Ovary (tissue), 3 donors: ENCODE measurements at regions not wholly inside any gene's neighbourhood (a gene's known extent, or its start where the extent isn't known, plus 50 kb on each side); places are given as distances from the start of the nearest gene placed in this dataset.

ENCODE experiments used
- POLR2A ChIP-seq: fragments of 450-650 bp; IDR thresholded peaks from one replicate; pipeline ENCODE4 v1.6.1; 2017; ENCODE audit warnings: antibody characterized with exemption, mild to moderate bottlenecking, moderate library complexity
- TF ChIP-seq, protein P1 (sequence below), 3 donors: fragments of 450-650 bp in 2 of 3; fragments of 200-600 bp in 1 of 3; IDR thresholded peaks; one replicate each; pipeline versions ENCODE4 v1.5.1 to v1.8.0; 2016 to 2022; ENCODE audit warnings: antibody characterized with exemption in 3 of 3, mild to moderate bottlenecking in 1 of 3
- donor health status: DM: no; HTN: no; CAD: no.

DNA sequence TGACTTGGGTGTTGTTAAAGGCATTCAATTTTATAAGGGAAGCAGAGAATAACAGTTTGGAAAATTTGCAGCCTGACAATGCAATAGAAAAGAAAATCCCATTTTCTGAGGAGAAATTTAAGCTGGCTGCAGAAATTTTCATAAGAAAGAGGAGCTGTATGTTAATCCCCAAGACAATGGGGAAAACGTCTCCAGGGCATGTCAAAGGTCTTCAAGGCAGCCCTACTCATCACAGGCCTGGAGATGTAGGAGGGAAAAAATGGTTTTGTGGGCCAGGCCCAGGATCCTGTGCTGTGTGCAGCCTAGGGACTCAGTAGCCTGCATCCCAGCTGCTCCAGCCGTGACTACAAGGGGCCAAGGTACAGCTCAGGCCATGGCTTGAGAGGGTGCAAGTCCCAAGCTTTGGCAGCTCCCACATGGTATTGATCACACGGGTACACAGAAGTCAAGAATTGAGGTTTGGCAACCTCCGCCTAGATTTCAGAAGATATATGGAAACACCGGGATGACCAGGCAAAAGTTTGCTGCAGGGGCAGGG lies 846.4 kb downstream of the C12orf50 start:
- TF ChIP-seq, protein P1, sequence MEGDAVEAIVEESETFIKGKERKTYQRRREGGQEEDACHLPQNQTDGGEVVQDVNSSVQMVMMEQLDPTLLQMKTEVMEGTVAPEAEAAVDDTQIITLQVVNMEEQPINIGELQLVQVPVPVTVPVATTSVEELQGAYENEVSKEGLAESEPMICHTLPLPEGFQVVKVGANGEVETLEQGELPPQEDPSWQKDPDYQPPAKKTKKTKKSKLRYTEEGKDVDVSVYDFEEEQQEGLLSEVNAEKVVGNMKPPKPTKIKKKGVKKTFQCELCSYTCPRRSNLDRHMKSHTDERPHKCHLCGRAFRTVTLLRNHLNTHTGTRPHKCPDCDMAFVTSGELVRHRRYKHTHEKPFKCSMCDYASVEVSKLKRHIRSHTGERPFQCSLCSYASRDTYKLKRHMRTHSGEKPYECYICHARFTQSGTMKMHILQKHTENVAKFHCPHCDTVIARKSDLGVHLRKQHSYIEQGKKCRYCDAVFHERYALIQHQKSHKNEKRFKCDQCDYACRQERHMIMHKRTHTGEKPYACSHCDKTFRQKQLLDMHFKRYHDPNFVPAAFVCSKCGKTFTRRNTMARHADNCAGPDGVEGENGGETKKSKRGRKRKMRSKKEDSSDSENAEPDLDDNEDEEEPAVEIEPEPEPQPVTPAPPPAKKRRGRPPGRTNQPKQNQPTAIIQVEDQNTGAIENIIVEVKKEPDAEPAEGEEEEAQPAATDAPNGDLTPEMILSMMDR (IDR thresholded peaks at IDR 0.05): no peak
- no peak for TF ChIP-seq POLR2A
